HG02759 (cell line): ENCODE measurements at regions not wholly inside any gene's neighbourhood (a gene's known extent, or its start where the extent isn't known, plus 50 kb on each side); places are given as distances from the start of the nearest gene placed in this dataset.

Experiments
- ATAC-seq: cut with Tn5 transposase; IDR thresholded peaks from one replicate; pipeline ENCODE4 v1.9.1; 2021; ENCODE audit warnings: mild to moderate bottlenecking, moderate library complexity; ENCODE audit not compliant: unreplicated experiment

DNA sequence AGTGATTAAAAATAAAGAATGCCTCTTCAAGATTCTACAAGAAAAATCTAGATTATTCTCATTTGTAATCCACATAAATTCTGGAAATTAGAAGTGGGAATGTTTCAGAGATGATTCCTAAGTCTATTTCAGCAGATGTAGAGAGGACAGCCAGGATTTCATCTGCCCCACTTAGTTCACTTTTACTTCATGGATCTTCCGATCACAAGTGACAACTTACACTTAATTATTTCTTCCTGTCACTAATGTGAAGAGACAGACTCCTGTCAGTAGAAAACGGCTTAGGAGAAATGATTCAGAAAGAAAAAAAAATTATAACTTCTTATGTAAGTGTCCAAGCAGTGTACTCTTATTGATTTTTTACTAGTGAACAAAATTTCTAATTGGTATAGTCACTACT, 368.2 kb upstream of the SMIM30 start:
- no peak for ATAC-seq

GRCh38 chr7:113483657-113484056, 365.3 kb upstream of the SMIM30 start:
- no peak for ATAC-seq

GRCh38 chr7:113480537-113480936, 362.2 kb upstream of the SMIM30 start:
- ATAC-seq = no peak

DNA sequence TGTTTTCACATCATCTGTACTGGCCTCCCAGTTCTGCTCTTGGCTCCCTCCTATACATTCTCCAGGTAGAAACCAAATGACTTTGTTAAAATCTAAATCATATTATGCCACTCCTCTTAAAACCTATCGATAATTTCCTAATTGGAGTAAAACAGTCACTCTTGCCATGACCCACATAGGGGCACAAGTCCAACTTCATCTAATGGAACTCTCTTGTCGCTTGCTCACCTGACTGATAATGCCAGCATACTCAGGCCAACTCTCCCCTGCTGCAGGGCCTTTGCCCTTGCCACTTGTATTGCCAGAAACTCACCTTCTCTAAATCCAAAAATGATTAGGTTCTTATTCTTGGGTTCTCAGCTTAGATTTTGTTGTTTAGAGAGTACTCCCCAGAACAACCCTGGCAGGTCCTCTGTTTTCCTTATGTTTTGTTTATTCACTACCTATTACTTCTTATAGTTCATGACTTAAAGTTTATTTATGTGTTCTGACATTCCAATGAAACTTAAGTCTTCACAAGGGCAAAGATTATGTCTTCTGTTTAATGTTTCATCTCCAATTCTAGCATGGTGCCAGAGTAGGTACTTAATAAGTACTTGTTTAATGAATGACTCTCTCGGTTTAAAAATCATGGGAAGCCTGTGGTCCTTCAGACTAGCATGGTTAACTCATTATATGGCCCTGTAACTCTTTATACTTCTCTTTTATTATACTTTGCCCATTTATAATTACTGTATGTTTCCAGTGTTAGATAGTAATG, 345.9 kb upstream of the SMIM30 start:
- no peak for ATAC-seq

GRCh38 chr7:113460067-113460466, 341.7 kb upstream of the SMIM30 start:
- no peak for ATAC-seq

GRCh38 chr7:113456533-113456932, 338.2 kb upstream of the SMIM30 start:
- no peak for ATAC-seq

- ATAC-seq = no peak
These were observed 336.3 kb upstream of the SMIM30 start for GRCh38 chr7:113454597-113455169.

GRCh38 chr7:113452245-113452644, 333.9 kb upstream of the SMIM30 start:
- no peak for ATAC-seq

DNA sequence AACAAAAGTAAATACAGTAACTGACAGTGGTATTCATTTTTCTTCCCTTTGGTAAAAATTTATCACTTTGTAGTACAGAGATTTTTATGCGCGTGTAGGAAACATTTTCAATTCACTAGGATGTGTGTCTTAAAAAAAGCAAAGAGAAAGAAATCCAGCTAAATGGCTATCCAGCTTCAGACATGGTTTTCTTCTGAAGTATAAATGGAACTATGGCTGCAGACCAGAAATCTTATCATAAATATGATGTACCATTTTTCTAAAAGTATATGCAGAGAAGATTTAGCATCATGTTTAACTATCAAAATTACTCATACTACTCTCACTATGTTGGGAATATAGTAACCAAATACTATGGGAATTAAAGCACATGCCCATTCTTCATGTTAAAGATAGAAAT, 328.4 kb upstream of the SMIM30 start:
- ATAC-seq = no peak

- no peak for ATAC-seq
These were observed 328.0 kb upstream of the SMIM30 start for GRCh38 chr7:113446391-113446790.

GRCh38 chr7:113444261-113444660, 325.9 kb upstream of the SMIM30 start:
- no peak for ATAC-seq

DNA sequence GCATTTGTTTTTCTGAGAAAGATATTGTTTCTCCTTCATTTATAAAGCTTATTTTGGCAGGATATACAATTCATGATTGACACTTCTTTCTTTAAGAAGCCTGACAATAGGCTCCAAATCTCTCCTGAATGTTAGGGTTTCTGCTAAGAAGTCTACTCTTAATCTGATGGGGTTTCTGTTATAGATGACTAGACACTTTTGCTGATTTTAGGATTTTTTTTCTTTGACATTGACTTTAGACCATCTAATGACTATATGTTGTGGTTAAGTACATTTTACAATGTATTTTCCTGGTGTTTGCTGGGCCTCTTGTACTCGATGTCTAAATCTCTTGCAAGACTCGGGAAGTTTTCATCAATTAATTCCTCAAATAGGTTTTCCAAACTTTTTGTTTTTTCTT, 321.8 kb upstream of the SMIM30 start:
- no peak for ATAC-seq

DNA sequence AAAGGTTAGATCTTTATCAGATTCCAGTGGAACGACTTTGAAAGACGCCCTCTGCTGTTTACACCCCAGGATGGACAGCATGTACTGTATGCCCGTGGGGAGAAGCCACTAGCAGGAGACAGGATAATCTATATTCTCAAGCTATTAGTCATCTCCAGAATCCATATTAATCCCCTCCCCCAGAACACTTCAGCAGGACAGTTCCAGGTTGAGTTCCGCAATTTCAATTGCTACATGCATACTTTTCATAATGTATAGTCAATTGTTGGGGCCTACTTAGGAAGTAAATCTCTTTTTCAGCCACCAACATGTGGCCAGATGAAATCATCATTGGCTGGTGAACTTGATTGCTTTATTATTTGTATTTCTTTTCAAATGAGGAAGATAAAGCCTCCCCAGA, 313.1 kb upstream of the SMIM30 start:
- ATAC-seq = no peak

- ATAC-seq = no peak
These were observed 305.9 kb upstream of the SMIM30 start for GRCh38 chr7:113424185-113424817.

- peak; percentile 100 for ATAC-seq
These were observed 303.5 kb upstream of the SMIM30 start for GRCh38 chr7:113421696-113422330.

DNA sequence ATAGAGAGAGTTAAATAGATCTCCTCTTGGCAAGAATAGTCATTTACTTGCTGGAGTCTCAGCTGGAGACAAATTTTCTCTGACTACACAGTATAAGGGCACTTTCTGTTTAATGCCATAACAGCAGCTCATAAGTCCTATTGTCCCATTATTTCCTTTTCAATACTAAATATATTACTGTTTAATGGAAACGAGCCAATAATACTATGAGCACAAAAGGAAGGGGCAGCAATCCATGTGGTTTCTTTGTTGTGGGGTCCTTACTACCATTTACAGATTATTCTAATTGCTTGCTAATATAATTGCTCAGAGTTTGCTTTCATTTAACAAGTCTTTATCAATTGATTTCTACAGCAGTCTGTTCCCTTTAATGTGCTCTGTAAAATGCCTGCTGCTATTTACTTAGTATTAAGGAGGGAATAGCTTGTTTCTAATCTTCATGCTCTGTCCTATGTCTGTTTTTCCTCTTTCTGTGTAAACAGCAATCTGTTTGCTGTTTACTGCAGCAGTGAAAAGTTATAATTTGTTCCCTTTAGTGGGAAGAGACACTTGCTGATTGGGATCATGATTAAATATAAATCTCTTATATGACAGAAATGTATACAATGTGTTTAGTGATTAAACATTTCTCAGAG, 296.2 kb upstream of the SMIM30 start:
- no peak for ATAC-seq

- no peak for ATAC-seq
These were observed 294.1 kb upstream of the SMIM30 start for GRCh38 chr7:113412410-113412809.

DNA sequence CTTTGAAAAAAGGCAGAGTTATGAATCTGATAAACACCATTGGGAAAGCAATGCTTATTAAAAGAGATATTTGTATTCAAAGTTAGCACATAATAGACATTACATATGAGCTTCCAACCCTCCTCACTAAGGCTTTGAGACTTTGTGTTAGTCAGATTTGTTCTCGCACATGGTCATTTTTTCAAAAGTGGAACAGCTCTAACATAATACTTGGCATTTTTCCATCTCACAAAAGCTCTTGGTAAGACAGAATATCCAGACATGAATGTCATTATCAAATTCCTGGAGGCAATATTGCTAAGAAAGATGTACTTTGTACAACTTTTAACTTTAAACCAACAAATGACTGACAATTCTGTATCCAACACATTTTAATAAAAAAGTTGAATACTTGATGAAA, 292.4 kb upstream of the SMIM30 start:
- ATAC-seq = no peak

DNA sequence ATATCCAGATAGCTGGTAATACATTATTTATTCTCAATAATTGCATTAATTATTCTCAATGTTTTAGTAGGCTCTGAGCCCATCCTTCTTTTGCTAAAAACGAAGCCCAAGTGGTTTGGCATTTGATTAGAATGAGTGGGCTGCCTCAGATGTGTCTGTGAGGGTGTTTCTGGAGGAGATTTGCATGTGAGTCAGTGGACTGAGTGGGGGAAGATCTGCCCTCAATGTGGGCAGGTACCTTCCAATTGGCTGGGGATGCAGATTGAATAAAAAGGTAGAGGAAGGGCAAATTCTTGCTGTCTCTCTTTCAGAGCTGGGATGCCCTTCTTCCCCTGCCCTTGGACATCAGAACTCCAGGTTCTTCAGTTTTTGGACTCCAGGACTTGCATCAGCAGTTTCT, 290.6 kb upstream of the SMIM30 start:
- ATAC-seq = no peak

DNA sequence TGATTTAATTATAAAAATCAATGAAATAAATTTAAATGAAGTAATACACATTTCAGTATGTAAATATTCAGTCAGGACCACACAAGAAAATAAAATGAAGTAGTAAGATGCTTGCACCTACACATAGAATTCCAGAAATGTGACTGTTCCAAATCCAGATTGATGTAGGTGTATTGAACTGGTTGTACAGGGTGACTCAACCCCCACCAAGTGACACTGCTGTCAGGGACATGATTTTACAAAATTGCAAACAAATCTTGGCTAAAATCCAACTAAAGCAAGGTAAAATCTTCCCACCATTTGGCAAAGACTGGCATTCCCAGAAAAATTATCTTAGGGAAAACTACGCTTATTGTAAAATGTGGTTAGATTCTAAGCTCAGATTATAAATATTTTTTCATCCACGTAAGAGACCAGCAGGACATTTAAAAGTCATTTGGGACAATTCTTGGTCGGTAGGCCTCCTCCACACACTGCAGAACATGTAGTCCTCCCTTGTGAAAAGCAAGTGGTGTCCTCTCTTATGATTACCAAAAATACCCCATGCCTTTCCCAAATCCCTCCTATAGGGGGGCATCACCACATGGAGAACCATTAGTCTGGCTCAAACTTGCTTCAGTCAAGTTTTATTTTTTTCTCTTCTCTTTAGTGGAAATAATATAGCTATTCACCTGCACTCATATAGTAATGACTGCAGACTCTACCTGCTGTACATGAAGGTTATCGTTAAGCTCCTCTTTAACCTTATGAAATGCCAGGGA, 287.1 kb upstream of the SMIM30 start:
- no peak for ATAC-seq

DNA sequence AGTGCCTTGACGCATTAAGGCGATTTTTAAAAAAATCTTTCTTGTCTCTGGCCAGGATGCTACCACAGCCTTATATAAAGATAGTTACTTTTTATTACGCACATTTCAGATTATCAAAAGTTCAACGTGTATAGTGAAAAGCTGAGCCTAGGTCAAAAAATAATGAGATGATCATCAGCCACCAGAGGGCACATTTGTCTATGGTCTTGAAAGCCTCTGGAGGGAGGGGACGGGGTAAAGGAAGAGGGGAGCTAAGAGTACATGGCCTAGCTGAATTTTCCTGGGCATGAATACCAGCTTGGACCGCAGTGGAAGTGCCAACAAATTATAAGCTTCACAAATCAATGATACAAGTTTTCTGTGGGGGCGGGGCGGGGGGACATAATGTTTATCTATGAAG, 285.9 kb upstream of the SMIM30 start:
- ATAC-seq = peak; percentile 58
